ENCODE measurements at regions not wholly inside any gene's neighbourhood (a gene's known extent, or its start where the extent isn't known, plus 50 kb on each side); places are given as distances from the start of the nearest gene placed in this dataset.

GRCh38 chr10:35885076-35885475 lies 243.0 kb upstream of the FZD8 start:
- TF ChIP-seq, protein P1, sequence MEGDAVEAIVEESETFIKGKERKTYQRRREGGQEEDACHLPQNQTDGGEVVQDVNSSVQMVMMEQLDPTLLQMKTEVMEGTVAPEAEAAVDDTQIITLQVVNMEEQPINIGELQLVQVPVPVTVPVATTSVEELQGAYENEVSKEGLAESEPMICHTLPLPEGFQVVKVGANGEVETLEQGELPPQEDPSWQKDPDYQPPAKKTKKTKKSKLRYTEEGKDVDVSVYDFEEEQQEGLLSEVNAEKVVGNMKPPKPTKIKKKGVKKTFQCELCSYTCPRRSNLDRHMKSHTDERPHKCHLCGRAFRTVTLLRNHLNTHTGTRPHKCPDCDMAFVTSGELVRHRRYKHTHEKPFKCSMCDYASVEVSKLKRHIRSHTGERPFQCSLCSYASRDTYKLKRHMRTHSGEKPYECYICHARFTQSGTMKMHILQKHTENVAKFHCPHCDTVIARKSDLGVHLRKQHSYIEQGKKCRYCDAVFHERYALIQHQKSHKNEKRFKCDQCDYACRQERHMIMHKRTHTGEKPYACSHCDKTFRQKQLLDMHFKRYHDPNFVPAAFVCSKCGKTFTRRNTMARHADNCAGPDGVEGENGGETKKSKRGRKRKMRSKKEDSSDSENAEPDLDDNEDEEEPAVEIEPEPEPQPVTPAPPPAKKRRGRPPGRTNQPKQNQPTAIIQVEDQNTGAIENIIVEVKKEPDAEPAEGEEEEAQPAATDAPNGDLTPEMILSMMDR (IDR thresholded peaks at IDR 0.05): no peak
- TF ChIP-seq POLR2A (IDR thresholded peaks at IDR 0.05): no peak

All from Peyer's patch (tissue), 4 donors.